ENCODE measurements at regions not wholly inside any gene's neighbourhood (a gene's known extent, or its start where the extent isn't known, plus 50 kb on each side); places are given as distances from the start of the nearest gene placed in this dataset.

DNA sequence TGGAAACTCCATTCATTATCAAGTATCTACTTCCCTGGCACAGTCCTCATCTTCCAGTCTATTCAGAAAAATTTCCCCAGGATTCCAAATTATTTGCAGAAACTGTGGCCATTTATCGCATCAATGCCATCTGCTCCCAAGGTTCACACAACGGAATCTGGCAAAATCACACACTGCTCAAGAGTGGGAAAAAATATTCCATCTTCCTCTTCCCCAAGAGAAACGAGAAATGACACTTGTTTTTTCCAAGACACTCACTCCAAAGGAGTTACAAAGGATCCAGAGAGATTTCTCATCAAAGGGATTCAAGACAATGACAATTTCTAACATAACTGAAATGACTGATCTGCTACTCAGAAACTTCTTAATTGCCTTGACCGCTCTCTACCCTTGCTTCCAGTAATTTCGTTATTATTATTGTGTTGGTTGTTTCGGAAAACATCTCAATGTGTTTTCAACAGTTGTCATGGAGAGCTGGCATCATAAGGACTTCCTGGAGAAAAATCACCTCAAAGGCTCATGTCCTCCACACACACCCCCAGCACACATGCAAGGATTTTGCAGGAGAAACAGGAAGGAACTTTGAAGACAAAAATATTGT is 128.0 kb downstream of the PSMG1 start:
- peak; percentile 17 for DNase-seq (ENCODE audit: low spot score)

DNA sequence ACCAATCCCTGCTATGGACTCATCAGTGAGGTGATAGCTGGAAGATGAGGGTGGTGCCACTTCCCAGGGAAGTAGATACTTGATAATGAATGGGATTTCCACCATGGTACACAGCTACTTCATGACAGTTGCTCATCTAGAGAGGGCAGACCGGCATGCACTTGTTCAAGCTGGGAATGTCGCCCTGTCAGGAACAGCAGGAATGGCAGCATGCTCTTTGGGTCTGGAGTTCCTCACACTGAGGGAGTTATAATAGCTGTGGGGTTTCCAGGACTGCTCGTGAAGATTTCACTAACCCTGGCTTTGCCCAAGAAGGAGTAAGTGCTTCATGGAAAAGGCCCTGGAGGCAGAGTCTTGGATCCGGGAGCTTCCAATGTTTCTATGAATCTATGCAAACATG is 129.2 kb downstream of the PSMG1 start:
- no peak for DNase-seq (ENCODE audit: low spot score)

DNA sequence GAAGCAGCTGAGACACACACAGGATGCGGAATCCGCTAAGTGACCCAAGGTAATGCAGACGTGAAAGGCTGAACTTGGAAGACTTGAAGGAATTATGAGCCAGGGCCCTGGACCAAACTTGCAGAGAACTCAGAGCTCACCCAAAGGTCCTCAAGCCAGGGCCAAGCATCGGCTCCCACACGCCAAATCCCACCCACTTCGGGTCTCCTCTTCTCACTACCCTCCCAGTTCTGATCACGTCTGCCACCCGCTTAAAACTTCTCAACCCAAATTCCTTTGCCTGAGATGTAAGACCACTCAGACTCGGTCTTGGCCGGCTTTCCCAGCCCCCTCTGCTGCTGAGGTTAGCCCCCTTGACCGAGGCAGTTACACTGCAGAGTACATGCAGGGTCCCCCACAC is 130.1 kb downstream of the PSMG1 start:
- DNase-seq (ENCODE audit: low spot score), result no peak

DNA sequence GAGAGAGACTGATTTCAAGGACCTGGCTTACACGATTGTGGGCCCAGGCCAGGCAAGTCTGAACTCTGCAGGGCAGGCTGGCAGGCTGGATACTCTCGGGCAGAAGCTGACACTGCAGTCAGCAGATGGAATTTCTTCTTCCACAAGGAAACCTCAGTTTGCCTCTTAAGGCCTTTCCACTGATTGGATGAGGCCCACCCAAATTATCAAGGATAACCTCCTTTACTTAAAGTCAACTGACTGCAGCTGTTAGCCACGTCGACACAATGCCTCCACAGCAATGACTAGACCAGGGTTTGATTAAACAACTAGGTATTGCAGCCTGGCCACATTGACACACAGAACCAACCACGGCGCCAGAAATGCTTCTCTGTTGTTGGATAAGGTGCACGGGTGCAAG is 130.5 kb downstream of the PSMG1 start:
- no peak for DNase-seq (ENCODE audit: low spot score)

DNA sequence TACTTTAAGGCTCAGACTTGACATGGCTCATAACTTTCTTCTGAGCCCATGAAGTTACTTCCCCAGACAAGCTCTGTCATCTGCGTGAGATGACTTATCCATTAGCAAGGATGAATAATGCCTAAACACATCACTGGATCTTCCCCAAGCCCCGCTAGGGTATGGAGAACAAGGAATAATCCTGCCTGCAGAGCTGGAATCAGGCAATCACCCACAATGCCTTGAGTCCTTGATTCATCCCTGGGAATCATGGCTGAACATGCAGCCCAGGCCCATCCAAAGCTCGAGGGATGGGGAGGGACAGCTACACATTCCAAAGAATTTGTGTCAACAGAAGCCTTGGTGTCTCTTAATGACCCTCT is 131.7 kb downstream of the PSMG1 start:
- no peak for DNase-seq (ENCODE audit: low spot score)

DNA sequence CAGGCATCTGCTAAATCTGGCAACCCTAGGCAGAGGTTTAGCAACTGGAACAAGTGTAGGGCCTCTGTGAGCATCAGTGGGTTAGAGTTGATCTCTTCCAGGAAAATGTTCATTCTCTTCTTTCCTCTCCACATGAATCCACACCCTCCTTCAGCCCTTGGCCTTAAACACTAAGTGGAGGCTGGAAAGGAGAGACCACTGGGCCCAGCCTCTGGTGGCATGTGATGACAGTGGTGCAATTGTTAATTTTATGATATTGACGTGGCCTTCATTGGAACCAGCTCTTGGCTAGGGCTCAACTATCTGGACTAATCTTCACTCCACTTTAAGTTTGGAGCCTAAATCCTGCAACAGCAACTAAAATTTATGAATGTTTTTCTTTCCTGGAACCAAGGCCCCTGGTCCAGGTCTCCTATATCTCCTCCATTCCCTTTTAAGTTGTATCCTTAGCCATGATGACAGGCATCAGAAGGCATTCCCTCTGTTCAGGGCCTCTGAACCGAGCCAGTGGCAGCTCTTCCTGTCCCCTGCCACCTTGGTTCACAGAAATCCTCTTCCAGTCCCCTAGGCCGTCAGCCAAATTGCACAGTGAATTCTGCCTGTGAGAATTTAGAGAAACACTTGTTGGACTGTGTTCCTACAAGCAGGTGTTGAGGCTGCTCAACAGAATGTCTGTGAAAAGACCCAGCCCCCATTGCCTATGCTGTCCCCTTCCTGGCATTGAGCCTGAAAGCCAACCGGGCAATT is 132.2 kb downstream of the PSMG1 start:
- DNase-seq (ENCODE audit: low spot score), result no peak

DNA sequence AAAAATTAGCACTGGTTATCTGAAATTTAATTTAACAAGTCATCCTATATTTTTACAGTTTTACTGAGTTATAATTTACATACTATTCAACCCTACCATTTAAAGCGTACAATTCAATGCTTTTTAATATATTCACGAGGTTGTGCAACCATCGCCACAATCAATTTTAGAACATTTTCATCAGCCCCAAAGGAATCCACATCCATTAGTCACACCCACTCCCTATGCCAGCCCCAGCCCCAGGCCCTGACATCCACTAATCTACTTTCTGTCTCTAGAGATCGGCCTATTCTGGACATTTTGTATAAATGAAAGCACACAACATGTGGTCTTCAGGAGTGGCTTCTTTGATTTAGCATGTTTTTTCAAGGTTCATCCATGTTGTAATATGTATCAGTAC is 134.7 kb downstream of the PSMG1 start:
- DNase-seq (ENCODE audit: low spot score), result no peak

DNA sequence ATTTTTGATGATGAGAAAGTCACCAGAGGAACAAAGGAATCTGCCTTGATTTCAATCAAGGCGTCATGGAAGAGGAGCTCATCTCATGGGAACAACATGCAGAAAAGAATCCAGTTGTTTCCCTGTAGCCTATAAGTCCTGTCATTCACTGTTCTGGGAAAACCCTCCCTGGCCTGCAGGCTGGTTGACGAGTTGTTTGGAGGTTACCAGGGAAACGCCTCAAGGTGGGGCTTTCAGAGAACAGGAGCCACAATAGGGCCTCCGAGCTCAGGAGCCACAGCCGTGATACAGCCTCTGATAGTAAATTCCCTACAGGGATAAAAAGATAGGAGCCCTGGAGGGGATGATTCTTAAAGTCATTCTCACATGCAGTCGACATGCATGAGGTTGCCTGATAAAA is 135.2 kb downstream of the PSMG1 start:
- no peak for DNase-seq (ENCODE audit: low spot score)

DNA sequence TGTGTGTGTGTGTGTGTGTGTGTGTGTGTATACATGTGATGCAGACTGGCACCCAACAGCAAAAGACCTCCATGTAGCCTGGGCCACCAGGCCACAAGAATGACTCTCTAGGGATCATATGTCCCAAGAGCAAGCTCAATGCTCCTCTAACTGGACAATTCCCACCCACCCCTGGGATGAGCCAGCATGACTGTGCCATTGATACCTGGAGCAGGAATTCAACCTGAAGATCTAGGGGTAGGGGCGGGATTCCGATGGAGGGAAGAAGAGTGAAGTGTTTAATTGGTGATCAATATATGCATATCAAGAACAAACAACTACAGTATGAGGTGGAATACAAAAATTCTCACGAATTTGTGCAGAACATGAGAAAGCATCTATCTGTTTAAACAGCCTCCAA is 136.2 kb downstream of the PSMG1 start:
- DNase-seq (ENCODE audit: low spot score), result no peak

DNA sequence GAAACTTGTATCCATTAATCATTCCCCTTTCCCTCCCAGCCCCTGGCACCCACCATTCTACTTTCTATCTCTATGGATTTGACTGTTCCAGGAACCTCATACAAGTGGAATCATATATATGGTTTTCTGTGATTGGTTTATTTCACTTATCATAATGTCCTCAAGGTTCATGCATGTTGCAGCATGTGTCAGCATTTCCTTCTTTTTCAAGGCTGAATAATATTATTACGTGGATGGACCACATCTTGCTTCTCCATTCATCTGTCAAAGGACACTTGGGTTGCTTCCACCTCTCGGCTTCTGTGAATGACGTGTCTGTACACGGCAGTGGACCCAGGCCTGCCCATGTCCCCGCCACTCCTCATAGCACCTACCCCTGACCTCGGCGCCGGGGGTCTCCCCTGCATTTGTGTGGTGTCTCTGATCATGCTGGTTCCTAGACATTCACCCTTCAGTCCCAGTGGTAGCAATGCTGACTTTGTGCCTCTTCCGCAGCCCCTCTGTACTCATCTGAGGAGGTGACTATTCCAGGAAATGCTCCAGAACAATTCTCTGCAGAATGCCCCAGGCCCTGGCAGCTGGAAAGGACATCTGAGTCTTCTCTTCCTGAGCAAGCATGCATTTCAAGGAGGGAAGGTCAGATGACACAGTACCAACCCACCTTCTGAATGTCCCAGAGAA is 136.9 kb downstream of the PSMG1 start:
- no peak for DNase-seq (ENCODE audit: low spot score)

DNA sequence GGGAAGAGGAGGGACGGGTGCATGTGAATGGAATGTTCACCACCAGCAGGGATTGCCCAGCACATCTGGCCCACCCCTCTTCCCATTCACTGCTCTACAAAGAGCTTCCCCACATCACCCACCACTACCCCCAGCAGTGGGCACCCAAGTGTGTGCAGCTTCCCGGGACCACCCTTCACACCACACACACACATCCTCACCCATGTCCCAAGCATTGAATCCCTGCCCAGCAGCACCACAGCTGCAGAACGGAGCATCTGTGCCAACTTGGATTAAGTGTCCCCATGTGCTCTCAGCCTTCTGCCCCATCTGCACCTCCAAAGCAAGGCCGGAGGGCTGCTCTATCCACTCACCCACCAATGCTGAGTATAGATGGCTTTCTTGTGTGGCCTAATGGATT is 141.4 kb downstream of the PSMG1 start:
- no peak for DNase-seq (ENCODE audit: low spot score)

DNA sequence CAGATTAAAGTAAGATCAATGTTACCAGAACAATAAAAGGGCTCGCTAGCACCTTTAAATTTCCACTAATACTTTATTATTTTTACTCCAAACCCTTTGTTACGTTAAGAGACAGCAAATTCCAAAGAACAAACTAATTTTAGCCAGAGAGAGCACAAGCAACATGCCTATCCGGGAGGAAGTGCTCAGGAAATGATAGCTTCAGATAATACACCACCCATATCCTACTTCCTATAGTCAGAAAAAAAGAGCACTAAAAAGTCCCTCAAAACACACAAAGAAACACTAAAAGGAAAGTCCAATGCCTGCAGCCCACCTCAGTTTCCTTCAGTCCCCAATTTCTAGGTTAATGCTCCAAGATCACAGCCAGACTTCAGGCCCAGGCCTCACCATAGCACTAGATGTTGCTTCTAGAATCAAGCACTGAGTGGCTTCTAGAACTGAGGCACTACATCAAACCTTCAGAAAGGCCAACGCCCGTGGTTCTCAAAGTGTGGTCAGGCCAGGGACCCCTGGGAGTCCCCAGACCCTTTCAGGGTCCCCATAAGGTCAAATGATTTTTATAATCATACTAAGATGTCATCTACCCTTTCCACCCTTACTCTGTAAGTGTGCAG is 142.6 kb downstream of the PSMG1 start:
- no peak for DNase-seq (ENCODE audit: low spot score)

DNA sequence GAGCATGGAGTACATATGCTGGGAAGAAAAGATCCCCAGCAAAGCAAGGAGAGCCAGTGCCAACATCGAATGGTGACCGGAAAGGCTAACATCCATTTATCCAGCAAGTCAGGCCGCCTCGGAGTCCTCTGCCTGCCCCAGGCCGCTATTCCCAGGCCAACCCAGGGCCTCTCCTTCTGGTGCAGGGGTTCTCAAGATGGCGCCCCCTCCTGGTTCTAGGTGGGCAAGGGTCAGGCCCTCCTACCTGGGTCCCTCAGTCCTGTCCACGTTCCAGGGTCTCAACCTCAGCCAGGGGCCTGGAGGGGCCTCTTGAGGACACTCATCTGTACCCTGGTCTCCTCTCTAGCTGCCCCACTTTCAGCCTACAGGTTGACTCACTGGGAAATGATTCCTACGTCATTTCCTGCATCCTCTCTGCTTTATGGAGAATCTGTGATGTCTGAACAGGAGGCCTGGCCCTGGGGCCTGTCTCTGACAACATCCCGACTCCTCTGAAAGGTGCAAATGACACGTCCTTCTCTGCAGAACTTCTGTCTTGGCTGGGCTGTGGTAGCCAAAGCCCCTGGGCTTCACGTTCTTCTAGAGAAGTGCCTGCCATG is 145.3 kb downstream of the PSMG1 start:
- no peak for DNase-seq (ENCODE audit: low spot score)

DNA sequence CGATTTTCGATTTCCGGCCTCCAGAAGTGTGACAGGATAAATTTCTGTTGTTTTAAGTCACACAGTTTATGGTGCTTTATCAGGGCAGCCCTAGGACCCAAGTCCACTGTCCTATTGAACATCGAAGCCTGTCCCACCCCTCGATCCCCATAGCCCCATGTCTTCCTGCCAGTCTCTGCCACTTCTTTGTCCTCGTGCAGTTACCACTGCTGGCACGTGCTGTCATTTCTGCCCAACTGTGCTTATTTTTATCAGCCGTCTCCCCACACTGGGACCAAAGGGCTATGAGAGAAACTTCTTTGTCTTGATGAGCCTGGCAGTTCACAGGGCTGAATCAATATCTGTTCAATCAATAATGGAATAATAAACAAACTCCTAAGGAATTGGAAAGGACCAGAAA is 146.7 kb downstream of the PSMG1 start:
- DNase-seq (ENCODE audit: low spot score), result no peak

DNA sequence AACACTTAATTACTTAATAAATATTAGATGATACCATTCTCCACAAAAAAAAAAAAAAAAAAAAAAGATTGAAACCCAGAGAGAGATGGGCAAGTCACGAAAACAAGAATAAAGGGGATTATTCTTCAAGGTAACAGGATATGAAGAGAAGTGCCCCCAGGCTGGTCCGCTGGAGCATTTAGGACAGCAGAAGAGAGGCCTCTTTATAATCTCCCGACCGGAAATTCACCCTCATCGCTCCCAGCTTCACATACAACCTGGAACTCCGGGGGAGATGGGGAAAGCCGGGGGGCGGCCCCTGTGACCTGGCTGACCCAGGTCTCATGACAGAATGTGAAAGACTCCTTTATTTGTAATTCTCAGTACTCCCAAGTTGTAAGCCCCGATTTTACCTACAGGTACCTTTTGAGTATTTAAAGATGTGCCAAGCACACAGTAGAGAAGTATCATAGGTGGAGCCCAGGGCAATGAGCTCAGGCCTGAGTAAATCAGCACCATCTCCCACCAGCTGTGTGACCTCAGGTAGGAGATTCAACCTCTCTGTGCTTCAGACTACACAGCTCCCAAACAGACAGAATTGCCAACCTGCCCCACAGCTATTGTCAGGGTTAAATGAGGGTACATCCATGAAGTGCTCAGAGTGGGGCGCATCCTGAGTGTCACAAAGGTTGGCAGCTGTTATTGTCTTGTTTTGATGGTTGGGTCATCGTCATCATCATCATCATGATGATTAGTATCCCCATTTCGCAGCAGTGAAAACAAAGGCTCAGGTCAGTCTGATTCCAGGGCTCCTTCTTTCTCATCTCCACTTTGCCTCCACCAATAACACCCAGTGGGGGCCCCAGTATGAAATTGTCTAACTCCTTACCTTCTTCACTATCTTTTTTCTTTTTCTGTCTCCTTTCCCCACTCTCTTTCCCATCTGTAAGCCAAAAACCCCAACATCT is 148.4 kb downstream of the PSMG1 start:
- DNase-seq (ENCODE audit: low spot score), result no peak

DNA sequence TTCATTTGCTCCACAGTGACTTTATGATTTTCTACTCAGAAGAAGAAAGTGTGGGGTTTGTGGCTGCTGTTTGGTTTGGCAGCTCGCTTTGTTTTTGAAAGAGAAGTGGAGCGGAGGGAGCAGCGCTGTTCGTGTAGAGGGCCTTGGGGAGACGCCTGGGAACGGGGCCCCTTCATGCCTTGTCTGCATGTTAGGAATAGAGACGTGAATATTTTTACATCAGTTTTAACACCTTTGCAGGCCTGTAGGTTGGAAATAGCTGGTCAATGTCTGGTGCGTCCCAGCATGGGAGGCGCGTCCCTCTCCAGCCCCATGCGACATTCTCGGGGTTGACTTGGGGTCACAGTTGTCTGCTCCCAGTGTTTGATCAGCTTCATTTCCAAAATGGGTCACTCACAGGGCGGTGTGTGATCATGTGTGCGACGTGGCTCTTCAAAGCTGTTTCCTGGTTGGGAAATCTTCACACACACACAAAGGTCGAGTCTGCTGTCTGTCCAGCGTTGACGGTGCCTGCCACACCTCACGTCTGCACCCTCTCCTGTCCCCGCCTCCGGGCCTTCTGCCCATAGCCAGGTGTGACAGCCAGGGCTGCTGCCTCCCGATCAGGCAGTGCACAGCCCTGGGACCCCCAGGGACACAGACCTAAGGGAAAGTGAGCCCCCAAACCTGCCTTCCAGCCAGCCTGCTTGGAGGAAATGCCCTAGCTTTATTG is 149.2 kb downstream of the PSMG1 start:
- no peak for DNase-seq (ENCODE audit: low spot score)

DNA sequence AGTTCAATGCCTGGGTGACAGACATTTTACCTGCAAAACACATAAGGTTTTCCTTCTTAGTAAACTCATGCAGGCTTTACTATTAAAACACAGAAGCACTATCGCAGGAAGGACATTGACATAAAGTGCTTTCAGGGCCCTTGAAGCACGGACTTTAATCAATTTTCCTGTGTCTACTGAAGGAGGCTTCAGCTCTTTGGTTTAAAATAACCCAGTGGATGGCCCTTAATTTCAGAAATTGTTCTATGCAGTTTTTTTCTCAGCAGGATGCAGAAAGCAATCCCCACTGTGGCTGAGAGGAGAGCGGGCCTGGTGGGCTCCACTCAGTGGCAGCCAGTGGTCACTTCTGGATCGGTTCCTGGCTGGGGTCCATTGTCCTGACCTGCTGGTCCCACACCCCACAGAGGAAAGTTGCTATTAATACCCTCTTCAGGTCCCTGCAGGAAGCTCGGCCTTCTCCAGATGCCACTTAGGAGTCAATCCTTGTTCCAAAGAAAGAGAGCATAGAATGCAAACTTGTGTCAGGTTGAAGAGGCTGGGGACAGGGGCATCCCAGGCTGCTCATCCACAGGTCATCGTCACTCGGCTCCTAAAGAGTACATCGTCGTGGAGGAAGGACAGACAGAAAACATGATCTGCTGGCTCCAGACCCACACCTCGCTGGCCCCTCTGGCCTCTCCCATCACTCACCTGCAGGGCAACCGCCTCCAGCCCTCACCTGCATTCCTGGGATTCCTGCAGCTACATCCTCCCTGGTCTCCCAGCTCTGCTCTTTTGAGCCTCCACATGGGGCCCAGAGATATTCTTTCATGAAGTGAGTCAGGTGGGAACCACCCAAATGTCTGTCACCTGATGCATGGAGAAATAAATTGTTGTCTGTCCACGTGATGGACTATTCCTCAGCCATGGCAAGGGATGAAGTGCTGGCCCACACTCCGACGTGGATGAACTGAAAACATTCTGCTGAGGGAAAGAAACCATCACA is 153.1 kb downstream of the PSMG1 start:
- DNase-seq (ENCODE audit: low spot score), result no peak

DNA sequence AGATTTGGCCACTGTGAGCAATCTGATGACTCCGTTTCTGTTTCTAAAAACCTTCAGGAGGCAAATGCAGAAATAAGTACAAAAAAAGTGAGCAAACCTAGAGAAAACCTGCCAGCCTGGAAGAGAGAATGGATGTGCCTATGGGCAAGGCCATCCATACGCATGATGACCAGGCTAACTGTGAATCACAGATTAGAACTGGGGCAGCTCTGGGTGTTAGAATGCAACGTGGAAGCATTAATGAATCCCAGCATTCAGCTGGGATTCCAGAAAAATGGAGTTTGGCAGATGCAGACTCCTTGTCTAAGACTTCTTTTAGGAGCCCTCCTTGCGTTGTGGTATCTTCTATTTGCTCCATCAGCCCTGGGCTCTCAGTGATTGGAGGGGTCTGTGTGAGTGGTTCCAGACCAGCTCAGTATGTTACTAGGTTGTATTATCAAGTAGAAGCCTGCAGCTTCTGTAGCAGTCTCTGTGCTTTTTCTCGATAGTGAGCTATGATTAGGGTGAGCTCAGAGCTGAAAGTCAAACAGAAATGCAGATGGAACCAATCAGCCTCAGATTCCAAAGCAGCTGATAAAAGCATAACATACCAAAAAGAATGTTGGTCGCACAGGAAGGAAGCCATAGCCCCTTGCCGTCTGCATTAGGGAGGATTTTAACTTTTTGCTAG is 154.0 kb downstream of the PSMG1 start:
- no peak for DNase-seq (ENCODE audit: low spot score)

DNA sequence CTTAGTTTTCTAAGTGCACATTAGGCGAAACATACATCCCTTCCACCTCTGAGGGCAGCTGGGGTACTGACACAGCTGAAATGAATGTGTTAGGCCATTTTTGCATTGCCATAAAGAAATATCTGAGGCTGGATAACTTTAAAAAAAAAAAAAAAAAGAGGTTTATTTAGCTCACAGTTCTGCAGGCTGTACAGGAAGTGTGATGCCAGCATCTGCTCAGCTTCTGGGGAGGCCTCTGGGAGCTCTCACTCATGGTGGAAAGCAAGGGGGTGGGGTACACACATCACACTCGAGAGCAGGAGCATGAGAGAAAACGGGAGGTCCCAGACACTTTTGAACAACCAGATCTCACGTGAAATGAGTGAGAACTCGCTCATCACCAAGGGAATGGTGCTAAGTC is 158.1 kb downstream of the PSMG1 start:
- no peak for DNase-seq (ENCODE audit: low spot score)
